ENCODE measurements at regions not wholly inside any gene's neighbourhood (a gene's known extent, or its start where the extent isn't known, plus 50 kb on each side); places are given as distances from the start of the nearest gene placed in this dataset.

DNA sequence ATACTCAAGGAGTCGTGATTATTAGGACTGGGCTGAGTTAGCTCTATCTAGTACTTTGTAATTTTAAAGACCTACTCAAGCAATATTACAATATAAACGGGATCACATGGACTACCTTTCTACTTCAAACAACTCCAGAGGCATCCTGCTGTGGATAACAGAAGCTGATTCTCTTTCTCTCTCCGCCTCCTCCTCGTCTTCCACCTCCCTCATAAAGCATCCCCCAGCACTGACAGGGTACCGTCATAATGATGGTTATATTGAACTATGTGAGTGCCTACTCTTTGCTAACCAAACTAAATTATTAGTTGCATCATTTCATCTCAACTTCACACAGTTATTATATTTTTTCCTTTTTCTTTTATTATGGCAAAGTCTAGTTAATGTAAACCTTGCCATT, 165.4 kb upstream of the FOXF1 start:
- FAIRE-seq (no peak), DNase-seq (no peak), ATAC-seq (no peak)
- no peak overlapping the region for H3K27ac ChIP-seq
- no peaks in the 10 kb centered on the region for H3K9me3 ChIP-seq
- WGBS, 2 donors: 38 to 50% methylated on average over 5 of the region's 5 CpGs
- peaks cover 0 to 14% (median 0%) of the 10 kb centered on the region in 4 donors for H3K27me3 ChIP-seq
- no peaks in the 10 kb centered on the region for H3K36me3 ChIP-seq
- intact Hi-C loops (cut with DNase I): loop anchor here in 1 of 3 donors (5.0 kb wide), 1 partner anchor 172 kb away; no protein-coding TSS in a partner anchor
- no peaks in the 10 kb centered on the region for H3K4me1 ChIP-seq
- no peak overlapping the region for H3K4me3 ChIP-seq
- TF ChIP-seq, protein P1, sequence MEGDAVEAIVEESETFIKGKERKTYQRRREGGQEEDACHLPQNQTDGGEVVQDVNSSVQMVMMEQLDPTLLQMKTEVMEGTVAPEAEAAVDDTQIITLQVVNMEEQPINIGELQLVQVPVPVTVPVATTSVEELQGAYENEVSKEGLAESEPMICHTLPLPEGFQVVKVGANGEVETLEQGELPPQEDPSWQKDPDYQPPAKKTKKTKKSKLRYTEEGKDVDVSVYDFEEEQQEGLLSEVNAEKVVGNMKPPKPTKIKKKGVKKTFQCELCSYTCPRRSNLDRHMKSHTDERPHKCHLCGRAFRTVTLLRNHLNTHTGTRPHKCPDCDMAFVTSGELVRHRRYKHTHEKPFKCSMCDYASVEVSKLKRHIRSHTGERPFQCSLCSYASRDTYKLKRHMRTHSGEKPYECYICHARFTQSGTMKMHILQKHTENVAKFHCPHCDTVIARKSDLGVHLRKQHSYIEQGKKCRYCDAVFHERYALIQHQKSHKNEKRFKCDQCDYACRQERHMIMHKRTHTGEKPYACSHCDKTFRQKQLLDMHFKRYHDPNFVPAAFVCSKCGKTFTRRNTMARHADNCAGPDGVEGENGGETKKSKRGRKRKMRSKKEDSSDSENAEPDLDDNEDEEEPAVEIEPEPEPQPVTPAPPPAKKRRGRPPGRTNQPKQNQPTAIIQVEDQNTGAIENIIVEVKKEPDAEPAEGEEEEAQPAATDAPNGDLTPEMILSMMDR (IDR thresholded peaks at IDR 0.05): no peak

DNA sequence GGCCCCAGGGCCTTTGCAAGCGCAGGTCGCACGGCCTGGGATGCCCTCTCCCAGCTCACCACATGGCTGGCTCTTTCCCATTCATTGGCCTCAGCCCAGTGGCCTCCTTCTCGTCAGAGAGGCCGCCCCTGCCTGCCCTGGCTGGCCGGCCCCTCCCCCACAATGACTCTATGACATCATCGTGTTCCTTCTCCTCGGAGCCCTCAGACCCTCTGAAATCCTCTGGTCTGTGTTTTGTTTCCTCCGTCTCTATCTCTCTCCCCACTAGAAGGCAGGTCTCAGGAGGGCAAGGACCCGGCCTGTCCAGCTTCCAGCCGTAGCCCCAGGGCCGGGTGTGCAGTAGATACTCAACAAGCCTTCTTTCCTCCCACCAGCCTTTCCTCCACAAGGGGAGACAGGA, 164.8 kb upstream of the FOXF1 start:
- ATAC-seq (no peak), DNase-seq (no peak), FAIRE-seq (no peak)
- Histone ChIP-seq H3K27ac (no peak overlapping the region), H3K36me3 (no peaks in the 10 kb centered on the region), H3K27me3 (peaks cover 0 to 9% (median 0%) of the 10 kb centered on the region in 4 donors), H3K4me3 (no peak overlapping the region), H3K9me3 (no peaks in the 10 kb centered on the region), H3K4me1 (no peaks in the 10 kb centered on the region)
- TF ChIP-seq, protein P1 (IDR thresholded peaks at IDR 0.05): no peak
- intact Hi-C loops (cut with DNase I): no loop called here
- 38 to 41% methylated on average over 9 to 12 of the region's 12 CpGs for WGBS, 2 donors

DNA sequence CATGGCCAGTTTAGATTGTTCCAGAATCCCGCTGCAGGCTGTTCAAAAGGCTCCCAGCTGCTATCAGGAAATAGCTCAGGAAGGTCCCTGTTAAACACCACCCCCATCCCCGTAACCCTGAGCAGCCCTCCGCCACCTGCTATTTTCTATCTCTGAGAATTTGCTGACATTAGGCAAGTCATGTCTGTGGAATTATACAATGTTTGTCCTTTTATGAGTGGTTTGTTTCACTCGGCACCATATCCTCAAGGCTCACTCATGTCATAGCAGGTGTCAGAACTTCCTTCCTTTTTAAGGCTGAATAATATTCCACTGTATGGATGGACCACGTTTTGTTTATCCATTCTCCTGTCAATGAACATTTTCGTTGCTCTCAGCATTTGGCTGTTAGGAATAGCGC, 164.3 kb upstream of the FOXF1 start:
- intact Hi-C loops (cut with DNase I): no loop called here
- TF ChIP-seq, protein P1 (IDR thresholded peaks at IDR 0.05): no peak
- peaks cover 0 to 8% (median 0%) of the 10 kb centered on the region in 4 donors for H3K27me3 ChIP-seq
- WGBS, 2 donors: 54 to 63% methylated on average over 6 to 7 of the region's 7 CpGs
- H3K4me1 ChIP-seq: no peaks in the 10 kb centered on the region
- DNase-seq: no peak
- H3K36me3 ChIP-seq: no peaks in the 10 kb centered on the region
- H3K4me3 ChIP-seq: no peak overlapping the region
- no peaks in the 10 kb centered on the region for H3K9me3 ChIP-seq
- no peak overlapping the region for H3K27ac ChIP-seq
- ATAC-seq: no peak
- FAIRE-seq: no peak

DNA sequence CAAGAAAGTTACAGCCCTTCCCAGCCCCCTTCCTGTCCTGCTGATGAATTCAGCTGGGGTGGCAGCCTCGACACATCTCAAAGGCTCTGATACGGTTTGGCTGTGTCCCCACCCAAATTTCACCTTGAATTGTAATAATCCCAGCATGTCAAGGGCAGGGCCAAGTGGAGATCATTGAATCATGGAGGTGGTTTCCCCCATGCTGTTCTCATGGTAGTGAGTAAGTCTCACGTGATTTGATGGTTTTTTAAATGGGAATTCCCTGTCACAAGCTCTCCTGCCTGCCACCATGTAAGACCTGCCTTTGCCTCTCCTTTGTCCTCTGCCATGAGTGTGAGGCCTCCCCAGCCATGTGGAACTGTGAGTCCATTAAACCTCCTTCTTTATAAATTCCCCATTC, 163.2 kb upstream of the FOXF1 start:
- intact Hi-C loops (cut with DNase I): no loop called here
- peaks cover 0 to 4% (median 0%) of the 10 kb centered on the region in 4 donors for H3K27me3 ChIP-seq
- TF ChIP-seq, protein P1 (IDR thresholded peaks at IDR 0.05): no peak

DNA sequence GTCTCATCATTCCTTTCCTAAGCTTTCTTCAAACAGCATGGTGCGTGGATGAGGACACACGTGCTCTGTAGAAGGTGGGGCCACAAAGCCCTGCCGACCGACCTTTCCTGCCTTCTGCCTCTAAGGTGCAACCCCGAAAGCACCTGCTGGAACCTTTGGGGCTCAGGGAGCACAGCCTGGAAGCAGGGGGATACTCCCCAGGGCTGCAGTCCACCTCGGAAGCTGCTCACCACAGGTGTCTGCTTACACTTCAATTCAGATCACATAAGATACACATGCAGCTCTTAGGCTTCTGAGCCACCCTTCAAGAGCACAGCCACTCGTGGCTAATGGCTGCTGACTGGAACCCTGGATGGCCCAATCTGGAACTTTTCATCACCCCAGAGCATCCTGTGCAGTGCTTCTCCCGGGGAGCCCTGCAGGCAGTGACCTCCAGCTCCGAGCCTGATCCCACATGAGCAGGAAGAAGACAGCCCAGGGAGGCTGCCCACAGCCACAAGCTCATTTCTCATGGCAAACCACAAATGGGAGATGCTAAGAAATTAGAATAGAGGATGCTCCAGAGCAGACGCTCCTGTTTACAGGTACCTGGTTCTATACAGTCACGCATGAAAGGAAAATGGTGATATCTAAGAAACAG, 162.3 kb upstream of the FOXF1 start:
- Histone ChIP-seq H3K4me3 (no peak overlapping the region), H3K4me1 (no peaks in the 10 kb centered on the region), H3K27me3 (peaks cover 0 to 4% (median 0%) of the 10 kb centered on the region in 4 donors), H3K36me3 (no peaks in the 10 kb centered on the region), H3K9me3 (no peaks in the 10 kb centered on the region), H3K27ac (no peak overlapping the region)
- no peak for FAIRE-seq
- intact Hi-C loops (cut with DNase I): no loop called here
- 43 to 53% methylated on average over 11 of the region's 11 CpGs for WGBS, 2 donors
- TF ChIP-seq, protein P1 (IDR thresholded peaks at IDR 0.05): no peak
- no peak for DNase-seq
- no peak for ATAC-seq

More for the DNA sequence above, 163.2 kb upstream of the FOXF1 start:
- H3K4me3 ChIP-seq: no peak overlapping the region
- H3K27ac ChIP-seq: no peak overlapping the region
- WGBS, 2 donors: 45 to 52% methylated on average over 3 of the region's 3 CpGs
- FAIRE-seq: no peak
- H3K36me3 ChIP-seq: no peaks in the 10 kb centered on the region
- no peak for ATAC-seq
- DNase-seq: no peak
- no peaks in the 10 kb centered on the region for H3K9me3 ChIP-seq
- no peaks in the 10 kb centered on the region for H3K4me1 ChIP-seq

Measured in pancreas (tissue), 10 donors.